ENCODE measurements at regions not wholly inside any gene's neighbourhood (a gene's known extent, or its start where the extent isn't known, plus 50 kb on each side); places are given as distances from the start of the nearest gene placed in this dataset.

- TF ChIP-seq CTCF (IDR thresholded peaks at IDR 0.05; ENCODE audit: extremely low read depth in 1 of 2, insufficient read depth in 1 of 2, low read depth in 1 of 2, low read length in 2 of 2) (peak; percentile 57 to 68), POLR2AphosphoS5 (IDR thresholded peaks at IDR 0.05; ENCODE audit: insufficient read depth, low read depth, low read length) (no peak), JUN (IDR thresholded peaks at IDR 0.05; ENCODE audit: borderline replicate concordance, insufficient read depth, insufficient read length, low read depth) (no peak), POLR2A (IDR thresholded peaks at IDR 0.05; ENCODE audit: low read depth, low read length) (no peak), GATA2 (IDR thresholded peaks at IDR 0.05; ENCODE audit: insufficient read depth, insufficient read length, low read depth, low read length) (no peak), EZH2 (IDR thresholded peaks at IDR 0.05; ENCODE audit: borderline replicate concordance, low read depth, low read length, severe bottlenecking) (no peak), MAX (IDR thresholded peaks at IDR 0.05; ENCODE audit: insufficient read depth, insufficient read length) (no peak)
These were observed 668.0 kb upstream of the LCORL start for GRCh38 chr4:18689308-18690115.

Data from endothelial cell of umbilical vein (primary cell).